HG02588 (cell line): ENCODE measurements at regions not wholly inside any gene's neighbourhood (a gene's known extent, or its start where the extent isn't known, plus 50 kb on each side); places are given as distances from the start of the nearest gene placed in this dataset.

Experiments used
- ATAC-seq: cut with Tn5 transposase; IDR thresholded peaks from one replicate; pipeline ENCODE4 v1.9.1; 2021; ENCODE audit warnings: mild to moderate bottlenecking, moderate library complexity; ENCODE audit not compliant: unreplicated experiment

GRCh38 chr13:106063591-106064313 lies 471.7 kb downstream of the EFNB2 start:
- no peak for ATAC-seq

- no peak for ATAC-seq
These were observed 473.7 kb downstream of the EFNB2 start for GRCh38 chr13:106061781-106062180.

- no peak for ATAC-seq
These were observed 478.6 kb downstream of the EFNB2 start for GRCh38 chr13:106056851-106057250.

- ATAC-seq: no peak
These were observed 483.2 kb downstream of the EFNB2 start for GRCh38 chr13:106052200-106052767.

- no peak for ATAC-seq
These were observed 486.3 kb downstream of the EFNB2 start for GRCh38 chr13:106049171-106049570.

GRCh38 chr13:106048386-106048785 lies 487.1 kb downstream of the EFNB2 start:
- no peak for ATAC-seq

GRCh38 chr13:106047859-106048258 lies 487.6 kb downstream of the EFNB2 start:
- no peak for ATAC-seq

- ATAC-seq: no peak
These were observed 492.4 kb downstream of the EFNB2 start for GRCh38 chr13:106042996-106043581.

GRCh38 chr13:106041445-106041844 lies 494.0 kb downstream of the EFNB2 start:
- ATAC-seq: no peak

- ATAC-seq: no peak
These were observed 496.7 kb downstream of the EFNB2 start for GRCh38 chr13:106038752-106039151.

- ATAC-seq: no peak
These were observed 498.6 kb downstream of the EFNB2 start for GRCh38 chr13:106036870-106037269.

- no peak for ATAC-seq
These were observed 501.3 kb downstream of the EFNB2 start for GRCh38 chr13:106034201-106034600.

GRCh38 chr13:106033659-106034058 lies 501.8 kb downstream of the EFNB2 start:
- ATAC-seq: no peak

GRCh38 chr13:106032441-106032840 lies 503.0 kb downstream of the EFNB2 start:
- no peak for ATAC-seq

GRCh38 chr13:106029676-106030290 lies 505.7 kb downstream of the EFNB2 start:
- no peak for ATAC-seq

GRCh38 chr13:106028911-106029310 lies 506.6 kb downstream of the EFNB2 start:
- ATAC-seq: no peak

- ATAC-seq: no peak
These were observed 523.9 kb downstream of the EFNB2 start for GRCh38 chr13:106011600-106011999.

- ATAC-seq: no peak
These were observed 524.6 kb downstream of the EFNB2 start for GRCh38 chr13:106010836-106011235.

GRCh38 chr13:106008540-106008939 lies 526.9 kb downstream of the EFNB2 start:
- ATAC-seq: no peak

GRCh38 chr13:106007156-106007555 lies 528.3 kb downstream of the EFNB2 start:
- ATAC-seq: no peak

- no peak for ATAC-seq
These were observed 531.8 kb downstream of the EFNB2 start for GRCh38 chr13:106003651-106004050.

GRCh38 chr13:106001443-106001842 lies 534.0 kb downstream of the EFNB2 start:
- no peak for ATAC-seq
